GM10266 (cell line): ENCODE measurements at regions not wholly inside any gene's neighbourhood (a gene's known extent, or its start where the extent isn't known, plus 50 kb on each side); places are given as distances from the start of the nearest gene placed in this dataset.

Experiments
- DNase-seq: peaks from one replicate; pipeline ENCODE4 v3.0.0; 2012; ENCODE audit errors: extremely low spot score
- CTCF ChIP-seq: IDR thresholded peaks from 2 replicates; pipeline ENCODE4 v1.5.1; 2012; ENCODE audit warnings: mild to moderate bottlenecking, low read depth; ENCODE audit not compliant: control insufficient read depth, insufficient read depth; ENCODE audit errors: missing control alignments

GRCh38 chr12:94049718-94050117 is 98.7 kb upstream of the PLXNC1 start:
- DNase-seq, result no peak
- TF ChIP-seq CTCF, result no peak

- DNase-seq, result no peak
Observed at GRCh38 chr12:94053676-94054075, 94.7 kb upstream of the PLXNC1 start.

GRCh38 chr12:94055528-94055927 is 92.8 kb upstream of the PLXNC1 start:
- no peak for TF ChIP-seq CTCF
- DNase-seq, result no peak

More at GRCh38 chr12:94053676-94054075, 94.7 kb upstream of the PLXNC1 start:
- no peak for TF ChIP-seq CTCF

GRCh38 chr12:94056419-94057158 is 91.8 kb upstream of the PLXNC1 start:
- no peak for DNase-seq
- TF ChIP-seq CTCF, result no peak

GRCh38 chr12:94057262-94058151 is 90.9 kb upstream of the PLXNC1 start:
- no peak for DNase-seq
- no peak for TF ChIP-seq CTCF

GRCh38 chr12:94059394-94060368 is 88.7 kb upstream of the PLXNC1 start:
- TF ChIP-seq CTCF, result no peak
- DNase-seq, result no peak
